Sigmoid colon (tissue), 4 donors: ENCODE measurements at regions not wholly inside any gene's neighbourhood (a gene's known extent, or its start where the extent isn't known, plus 50 kb on each side); places are given as distances from the start of the nearest gene placed in this dataset.

Experiments
- EP300 ChIP-seq, 4 donors: sonication (generic); formaldehyde crosslinking; IDR thresholded peaks; one replicate each; pipeline ENCODE4 v1.6.1; 2017; ENCODE audit warnings: antibody characterized with exemption in 4 of 4
- POLR2A ChIP-seq, 2 donors: fragments of 450-650 bp; IDR thresholded peaks; one replicate each; pipeline ENCODE4 v1.6.1; 2016; ENCODE audit warnings: antibody characterized with exemption in 2 of 2, mild to moderate bottlenecking in 2 of 2, moderate library complexity in 2 of 2
- POLR2AphosphoS5 ChIP-seq, 4 donors: sonication (generic); formaldehyde crosslinking; IDR thresholded peaks; one replicate each; pipeline ENCODE4 v1.6.1; 2017; ENCODE audit warnings: antibody characterized with exemption in 4 of 4
- TF ChIP-seq, protein P1 (sequence below), 4 experiments: fragments of 450-650 bp in 3 of 4; fragments of 200-600 bp in 1 of 4; IDR thresholded peaks; one replicate each; pipeline ENCODE4 v1.5.1; 2016 to 2019; ENCODE audit warnings: antibody characterized with exemption in 4 of 4, mild to moderate bottlenecking in 3 of 4, moderate library complexity in 2 of 4

GRCh38 chr2:13050764-13051163 lies 334.0 kb downstream of the TRIB2 start:
- TF ChIP-seq POLR2AphosphoS5 (IDR thresholded peaks at IDR 0.05) (no peak), POLR2A (IDR thresholded peaks at IDR 0.05) (no peak), EP300 (IDR thresholded peaks at IDR 0.05) (no peak)
- TF ChIP-seq, protein P1, sequence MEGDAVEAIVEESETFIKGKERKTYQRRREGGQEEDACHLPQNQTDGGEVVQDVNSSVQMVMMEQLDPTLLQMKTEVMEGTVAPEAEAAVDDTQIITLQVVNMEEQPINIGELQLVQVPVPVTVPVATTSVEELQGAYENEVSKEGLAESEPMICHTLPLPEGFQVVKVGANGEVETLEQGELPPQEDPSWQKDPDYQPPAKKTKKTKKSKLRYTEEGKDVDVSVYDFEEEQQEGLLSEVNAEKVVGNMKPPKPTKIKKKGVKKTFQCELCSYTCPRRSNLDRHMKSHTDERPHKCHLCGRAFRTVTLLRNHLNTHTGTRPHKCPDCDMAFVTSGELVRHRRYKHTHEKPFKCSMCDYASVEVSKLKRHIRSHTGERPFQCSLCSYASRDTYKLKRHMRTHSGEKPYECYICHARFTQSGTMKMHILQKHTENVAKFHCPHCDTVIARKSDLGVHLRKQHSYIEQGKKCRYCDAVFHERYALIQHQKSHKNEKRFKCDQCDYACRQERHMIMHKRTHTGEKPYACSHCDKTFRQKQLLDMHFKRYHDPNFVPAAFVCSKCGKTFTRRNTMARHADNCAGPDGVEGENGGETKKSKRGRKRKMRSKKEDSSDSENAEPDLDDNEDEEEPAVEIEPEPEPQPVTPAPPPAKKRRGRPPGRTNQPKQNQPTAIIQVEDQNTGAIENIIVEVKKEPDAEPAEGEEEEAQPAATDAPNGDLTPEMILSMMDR (IDR thresholded peaks at IDR 0.05), result no peak
